Activated CD8-positive, alpha-beta memory T cell treated with anti-CD3 and anti-CD28 coated beads for 1 hour (primary cell): ENCODE measurements at regions not wholly inside any gene's neighbourhood (a gene's known extent, or its start where the extent isn't known, plus 50 kb on each side); places are given as distances from the start of the nearest gene placed in this dataset.

ENCODE experiments used
- DNase-seq, 2 donors: peaks; one replicate each; pipeline ENCODE4 v3.0.0-alpha.2; 2020; ENCODE audit warnings: low read depth in 1 of 2; ENCODE audit errors: extremely low read depth in 1 of 2

DNA sequence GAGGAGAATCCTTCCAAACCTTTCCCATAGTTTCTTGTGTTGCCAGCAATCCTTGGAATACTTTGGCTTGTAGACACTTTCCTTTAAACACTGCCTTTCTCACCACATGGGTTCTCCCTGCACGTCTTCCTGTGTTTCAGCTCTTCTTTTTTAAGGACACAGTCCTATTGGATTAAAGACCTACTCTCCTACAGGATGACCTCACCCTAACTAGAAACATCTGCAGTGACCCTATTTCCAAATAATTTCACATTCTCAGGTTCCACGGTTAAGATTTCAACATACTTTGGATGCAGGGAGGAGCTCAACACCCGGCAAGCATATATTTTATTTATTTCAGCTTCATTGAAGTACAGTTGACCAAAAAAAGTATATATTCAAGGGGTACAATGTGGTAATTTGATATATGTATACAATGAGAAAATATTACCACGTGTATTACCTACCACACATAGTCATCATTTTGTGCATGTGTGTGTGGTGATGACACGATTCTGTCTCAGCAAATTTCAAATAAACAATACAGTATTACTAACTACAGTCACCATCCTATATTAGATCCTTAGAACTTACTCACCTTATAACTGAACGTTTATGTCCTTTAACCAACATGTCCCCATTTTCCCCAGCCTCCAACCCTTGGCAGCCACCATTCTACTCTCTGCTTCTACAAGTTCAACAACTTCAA lies 745.0 kb downstream of the CBLN2 start:
- no peak for DNase-seq

DNA sequence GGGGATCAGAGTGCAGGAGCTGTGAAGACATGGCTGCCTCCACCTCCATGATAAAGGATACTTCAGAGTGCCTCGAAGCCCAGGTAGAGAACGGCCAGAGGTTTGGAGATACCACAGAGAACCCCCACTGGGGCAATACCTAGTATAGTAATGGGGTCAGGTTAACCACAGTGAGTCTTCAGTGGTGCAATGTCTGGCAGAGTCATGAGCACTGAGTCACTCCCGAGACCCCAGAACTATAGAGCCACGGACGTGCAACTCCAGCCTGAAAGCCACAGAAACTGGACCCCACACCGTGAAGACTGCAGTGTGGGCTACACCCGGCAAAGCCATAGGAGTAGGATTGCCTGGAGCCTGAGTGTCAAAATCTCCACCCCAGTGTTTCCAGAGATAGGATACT lies 746.6 kb downstream of the CBLN2 start:
- DNase-seq: no peak

DNA sequence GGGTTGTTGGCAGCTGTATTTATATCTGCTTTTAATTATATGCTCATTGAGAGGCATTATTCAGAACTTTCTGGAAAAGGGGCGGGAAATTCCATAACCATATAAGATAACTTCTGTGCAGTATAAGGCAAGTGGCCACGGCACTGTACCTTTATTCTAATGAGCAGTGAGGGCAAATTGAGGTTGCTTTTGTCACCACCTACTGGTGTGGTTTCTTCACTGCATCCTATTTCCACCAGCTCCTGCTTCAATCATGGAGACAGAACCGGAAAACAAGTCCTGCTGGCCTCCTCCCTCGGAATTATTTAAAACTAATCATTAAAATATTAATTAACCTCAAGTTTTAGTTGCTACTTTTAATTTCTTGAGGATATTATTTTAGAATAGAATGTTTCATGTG lies 759.4 kb downstream of the CBLN2 start:
- DNase-seq: no peak

DNA sequence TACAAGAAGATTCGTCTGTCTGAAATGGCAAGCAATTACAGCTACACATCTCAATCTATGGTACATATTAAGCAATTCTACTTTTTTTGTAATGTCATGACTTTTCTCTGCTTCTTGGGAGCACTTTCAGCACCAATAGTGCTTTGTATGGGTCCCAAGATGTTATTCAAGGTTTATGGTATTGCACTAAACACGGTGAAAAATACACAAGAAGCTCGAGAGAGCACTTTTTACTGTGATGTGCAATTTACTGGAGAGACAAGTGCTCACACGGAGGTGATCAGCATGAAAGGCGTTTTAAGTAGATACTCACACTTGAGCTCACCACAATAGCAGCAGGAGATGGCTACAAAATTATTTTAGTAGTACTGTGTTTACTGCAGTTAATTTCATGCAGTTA lies 783.6 kb downstream of the CBLN2 start:
- no peak for DNase-seq

DNA sequence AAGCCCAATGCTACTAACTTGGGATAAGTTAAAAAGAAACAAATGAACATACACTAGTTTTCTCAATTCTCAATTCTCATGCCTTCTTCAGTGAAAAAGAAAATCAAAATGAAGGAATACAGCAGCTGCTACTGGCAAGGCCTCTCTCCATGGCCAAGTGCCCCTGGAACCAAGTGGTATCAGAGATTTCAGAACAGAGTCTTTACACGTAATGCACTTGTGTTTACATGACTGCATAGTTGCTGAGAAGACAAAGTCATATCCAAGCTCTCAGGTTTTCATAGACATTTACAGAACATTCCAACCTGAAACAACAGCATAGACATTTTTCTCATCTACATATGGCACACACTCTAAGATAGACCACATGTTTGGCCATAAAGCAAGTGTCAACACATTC lies 789.9 kb downstream of the CBLN2 start:
- DNase-seq: no peak

DNA sequence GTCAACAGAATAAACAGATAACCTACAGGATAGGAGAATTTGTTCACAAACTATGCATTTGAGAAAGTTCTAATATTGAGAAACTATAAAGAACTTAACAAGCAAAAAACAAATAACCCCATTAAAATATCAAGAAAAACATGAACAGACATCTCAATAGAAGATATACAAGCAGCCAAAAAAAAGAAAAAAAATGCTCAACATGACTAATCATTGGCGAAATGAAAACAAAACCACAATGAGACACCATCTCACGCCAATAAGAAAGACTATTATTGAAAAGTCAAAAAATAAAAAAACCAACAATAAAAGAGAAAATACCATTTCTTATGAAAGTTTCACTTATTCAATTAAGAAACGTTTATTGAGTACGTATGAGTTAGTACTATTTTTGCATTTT lies 800.5 kb downstream of the CBLN2 start:
- DNase-seq: no peak

DNA sequence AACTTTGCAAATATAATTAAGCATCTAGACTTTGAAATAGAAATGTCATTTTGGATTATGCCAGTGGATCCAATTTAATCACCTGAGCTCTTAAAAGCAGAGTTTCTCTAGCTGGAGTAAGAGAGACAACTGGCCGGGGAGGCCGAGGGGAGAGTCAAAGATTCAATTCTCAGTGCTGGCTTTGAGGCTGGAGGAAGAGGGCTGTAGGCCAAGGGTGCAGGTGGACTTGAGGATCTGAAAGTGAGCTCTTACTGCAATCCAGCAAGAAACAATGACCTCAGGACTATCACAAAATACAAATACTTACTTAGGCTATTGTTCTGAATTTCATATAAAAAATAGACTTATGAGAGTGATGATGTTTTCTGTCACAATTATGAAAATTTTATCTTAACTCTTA lies 814.5 kb downstream of the CBLN2 start:
- no peak for DNase-seq

DNA sequence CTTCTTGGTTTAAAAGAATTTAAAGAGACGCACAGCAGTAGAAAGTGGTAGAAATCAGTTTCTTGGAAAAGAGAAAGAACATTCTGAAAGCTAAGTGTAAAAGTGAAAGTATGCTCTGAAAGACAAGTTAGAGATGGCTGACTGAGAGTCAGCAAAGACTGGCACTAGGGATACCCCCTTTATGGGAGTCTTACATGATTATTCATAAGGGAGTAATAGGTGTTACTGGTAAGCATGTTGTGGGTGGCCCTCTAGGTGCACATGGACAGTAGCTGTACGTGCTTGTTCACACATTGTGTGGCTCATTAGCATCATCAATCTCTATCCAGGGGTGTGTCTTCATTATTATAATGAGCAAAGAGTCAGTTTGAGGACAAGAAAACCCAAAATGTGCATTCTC lies 816.2 kb downstream of the CBLN2 start:
- DNase-seq: no peak

DNA sequence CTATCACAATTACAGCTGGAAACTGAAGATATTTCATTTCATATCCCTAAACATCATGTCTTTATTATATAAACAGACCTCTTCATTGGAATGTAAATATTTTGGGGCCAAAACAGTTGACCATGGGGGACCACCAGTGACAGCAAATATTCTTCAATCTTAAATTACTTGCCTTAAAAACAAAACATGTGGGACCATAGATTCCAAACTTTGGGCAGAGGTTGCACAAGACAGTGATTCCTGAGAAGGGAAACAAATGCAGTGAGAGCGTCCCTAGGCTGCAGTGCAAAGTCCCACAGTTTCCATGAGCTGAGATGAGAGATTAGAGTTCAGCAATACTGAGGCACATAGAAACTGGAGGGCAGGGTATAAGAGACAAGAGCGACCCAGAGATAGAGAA lies 818.9 kb downstream of the CBLN2 start:
- no peak for DNase-seq

DNA sequence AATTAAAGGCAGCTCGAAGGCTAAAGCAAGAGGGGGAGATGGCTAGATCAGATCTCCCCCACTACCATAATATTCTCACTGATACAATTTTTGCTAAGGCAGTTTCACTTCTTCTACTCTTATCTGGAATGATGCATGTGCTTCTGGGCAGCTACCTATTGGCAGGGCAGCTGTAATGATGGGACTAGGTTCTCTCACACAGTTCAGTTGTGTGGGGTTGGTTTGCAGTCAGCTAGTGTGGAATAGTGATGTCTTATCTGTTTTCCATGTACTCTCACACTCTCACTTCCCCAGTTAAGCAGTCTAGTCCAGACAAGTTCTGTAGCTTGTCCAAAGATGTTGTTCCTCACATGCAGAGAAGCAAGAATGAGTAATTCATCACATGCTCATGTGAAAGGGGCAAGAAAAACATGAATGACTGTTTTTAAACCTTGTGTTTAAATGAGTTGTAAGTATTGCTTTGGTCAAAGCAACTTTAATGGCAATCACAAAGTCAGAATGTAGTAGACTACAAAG lies 836.1 kb downstream of the CBLN2 start:
- DNase-seq: no peak

DNA sequence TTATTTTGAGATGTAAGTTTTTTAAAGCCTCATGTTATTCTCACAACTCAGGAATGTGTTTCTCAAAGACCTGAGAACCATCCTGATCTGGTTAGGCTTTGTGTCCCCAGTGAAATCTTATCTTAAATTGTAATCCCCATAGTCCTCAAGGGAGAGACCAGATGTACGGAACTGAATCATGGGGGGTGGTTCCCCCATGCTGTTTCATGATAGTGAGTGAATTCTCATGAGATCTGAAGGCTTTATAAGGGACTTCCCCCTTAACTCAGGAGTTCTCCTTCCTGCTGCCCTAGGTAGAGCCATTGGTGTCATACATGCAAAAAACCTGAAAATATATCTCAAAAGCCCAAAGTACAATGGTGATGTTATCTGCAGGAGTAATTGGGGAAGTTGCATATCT lies 836.7 kb downstream of the CBLN2 start:
- no peak for DNase-seq

DNA sequence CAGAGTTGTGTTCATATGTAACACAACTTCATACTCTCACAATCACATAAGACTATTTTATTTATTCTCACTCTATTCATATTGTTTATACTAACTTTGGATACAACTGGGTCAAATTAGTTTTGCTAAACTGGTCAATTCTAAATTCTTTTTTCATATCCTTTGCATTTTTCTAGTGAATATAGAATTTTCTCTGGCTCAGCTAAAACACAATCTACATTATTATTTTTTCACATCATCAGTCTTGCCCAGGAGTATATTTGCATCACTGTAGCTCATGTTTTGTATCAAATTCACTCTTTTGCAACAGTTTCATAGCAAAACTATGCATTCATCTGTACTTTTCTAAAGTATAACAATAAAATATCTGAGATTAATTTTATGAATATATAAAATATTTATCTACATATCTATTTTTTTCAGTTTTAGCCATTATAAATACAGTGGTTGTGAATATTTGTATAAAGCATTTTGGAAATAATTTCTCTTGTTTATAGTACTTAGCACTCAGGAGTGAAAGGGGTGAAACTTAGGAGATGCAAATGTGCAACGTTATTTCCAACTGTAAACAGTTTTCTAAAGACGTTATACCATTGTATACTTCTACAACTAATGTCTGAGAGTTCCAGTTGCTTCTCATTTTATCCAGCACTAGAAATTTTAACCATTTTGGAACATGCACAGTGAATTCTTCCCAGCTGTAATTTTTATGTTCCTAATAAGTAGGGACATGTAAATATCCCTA lies 854.6 kb downstream of the CBLN2 start:
- DNase-seq: no peak

DNA sequence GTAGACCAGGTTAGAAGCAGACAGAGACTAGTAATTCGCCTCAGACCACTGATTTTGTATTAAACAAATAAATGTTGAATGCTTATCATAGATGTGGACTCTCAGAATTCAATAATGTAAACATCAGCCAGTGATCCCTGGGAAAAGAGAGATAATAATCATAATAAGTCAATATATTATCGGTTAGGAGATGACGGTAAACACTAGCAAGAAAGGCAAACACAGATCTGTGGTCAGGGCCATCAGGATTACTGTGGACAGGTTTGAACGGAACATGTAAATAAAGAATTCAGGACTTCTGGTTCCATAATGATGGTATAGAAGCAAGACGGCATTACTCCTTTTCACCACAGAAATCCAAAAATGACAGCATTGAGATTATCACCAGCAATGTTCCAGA lies 861.6 kb downstream of the CBLN2 start:
- DNase-seq: no peak

DNA sequence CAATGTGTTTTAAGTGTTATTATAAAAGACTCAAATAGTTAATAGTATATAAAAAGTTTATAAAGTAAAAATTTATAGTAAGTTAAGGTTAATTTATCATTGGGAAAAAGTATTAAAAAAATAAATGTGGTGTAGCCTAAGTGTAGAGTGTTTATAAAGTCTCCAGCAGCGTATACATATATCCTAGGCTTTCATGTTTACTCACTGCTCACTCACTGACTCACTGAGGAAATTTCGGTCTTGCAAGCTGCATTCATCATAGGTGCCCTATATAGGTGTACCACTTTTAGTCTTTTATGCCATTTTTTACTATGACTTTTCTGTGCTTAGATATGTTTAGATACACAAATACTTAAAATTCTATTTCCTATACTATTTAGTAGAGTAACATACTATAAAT lies 866.0 kb downstream of the CBLN2 start:
- DNase-seq: no peak

DNA sequence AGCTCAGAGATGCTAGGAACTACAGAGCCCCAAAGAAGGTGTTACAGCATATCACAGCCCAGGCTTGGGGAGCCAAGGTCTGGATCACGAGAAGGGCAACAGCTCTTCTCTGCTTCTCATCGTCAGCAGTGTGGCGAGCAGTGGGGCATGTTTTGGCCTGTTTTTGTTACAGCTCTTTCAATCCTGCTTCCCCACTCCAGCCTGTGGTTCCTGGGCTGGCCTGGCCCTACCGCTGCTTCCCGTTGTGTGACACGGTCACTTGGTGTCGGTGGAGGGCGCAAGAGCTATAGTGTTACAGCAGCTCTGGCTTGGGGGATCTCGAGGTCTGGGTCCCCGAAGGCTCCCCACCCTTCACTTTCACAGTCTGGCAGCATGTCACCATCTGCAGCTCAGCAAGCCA lies 870.2 kb downstream of the CBLN2 start:
- no peak for DNase-seq

DNA sequence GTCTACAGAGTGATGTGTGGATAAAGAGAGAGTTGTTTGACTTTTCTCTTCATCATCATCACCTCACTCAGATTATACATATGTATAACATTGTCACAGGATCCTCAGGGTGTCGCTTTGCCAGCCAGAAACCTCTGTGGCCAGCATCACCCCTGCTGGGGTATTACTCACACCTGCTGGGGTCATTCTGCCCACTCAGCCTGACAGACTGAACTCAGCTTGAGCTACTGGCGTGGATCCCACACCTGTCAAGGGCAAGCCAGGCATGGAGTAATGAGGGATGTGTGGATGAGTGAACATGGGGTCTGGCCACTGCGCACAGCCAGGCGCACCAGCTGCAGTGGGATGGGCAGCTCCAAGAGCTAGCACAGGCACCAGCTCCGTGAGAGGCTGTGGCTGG lies 870.6 kb downstream of the CBLN2 start:
- no peak for DNase-seq

DNA sequence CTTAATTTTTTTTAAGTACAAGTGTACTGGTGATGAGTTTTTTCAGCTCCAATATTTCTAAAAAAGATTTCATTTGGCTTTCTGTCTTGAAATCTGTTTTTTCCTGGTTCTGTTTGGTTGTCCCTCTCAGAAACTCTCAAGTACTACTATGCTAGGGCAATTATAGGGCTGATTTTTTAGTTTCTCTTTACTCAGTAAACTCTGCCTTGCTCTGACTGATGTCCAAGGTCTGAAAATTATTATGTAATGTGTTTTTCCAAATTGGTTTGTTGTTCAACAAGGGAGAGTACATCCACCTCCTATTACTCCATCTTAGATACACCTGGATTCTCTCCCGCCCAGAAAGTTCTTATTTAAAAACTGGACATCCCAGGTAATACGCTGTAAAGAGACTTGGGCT lies 877.7 kb downstream of the CBLN2 start:
- no peak for DNase-seq

DNA sequence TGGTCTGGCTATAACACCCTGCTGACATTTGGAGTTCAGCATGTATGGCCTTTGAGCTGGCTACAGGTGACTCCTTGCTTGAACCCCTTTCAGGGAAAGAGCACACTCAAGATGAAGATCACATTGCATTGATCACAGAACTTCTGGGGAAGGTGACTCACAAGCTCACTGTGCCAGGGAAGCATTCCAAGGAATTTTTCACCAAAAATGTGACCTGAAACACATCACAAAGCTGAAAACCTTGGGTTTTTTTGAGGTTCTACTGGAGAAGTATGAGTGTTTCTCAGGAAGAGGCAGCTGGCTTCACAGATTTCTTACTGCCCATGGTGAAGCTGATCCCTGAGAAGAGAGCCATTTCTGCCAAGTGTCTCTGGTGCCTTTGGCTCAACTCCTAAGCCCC lies 879.0 kb downstream of the CBLN2 start:
- no peak for DNase-seq

DNA sequence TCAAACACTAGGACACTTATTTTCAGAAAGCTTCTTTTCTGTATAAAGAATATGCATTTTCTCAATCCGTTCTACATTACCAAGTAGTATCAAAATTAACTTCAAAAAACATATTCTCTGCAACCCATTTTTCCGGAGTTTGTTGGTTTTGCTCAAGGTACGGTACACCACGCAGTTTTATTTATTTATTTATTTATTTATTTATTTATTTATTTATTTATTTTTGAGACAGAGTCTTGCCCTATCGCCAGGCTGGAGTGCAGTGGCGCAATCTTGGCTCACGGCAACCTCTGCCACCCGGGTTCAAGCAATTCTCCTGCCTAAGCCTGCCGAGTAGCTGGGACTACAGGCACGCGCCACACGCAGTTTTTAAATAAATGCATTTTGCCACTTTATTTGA lies 900.3 kb downstream of the CBLN2 start:
- no peak for DNase-seq

DNA sequence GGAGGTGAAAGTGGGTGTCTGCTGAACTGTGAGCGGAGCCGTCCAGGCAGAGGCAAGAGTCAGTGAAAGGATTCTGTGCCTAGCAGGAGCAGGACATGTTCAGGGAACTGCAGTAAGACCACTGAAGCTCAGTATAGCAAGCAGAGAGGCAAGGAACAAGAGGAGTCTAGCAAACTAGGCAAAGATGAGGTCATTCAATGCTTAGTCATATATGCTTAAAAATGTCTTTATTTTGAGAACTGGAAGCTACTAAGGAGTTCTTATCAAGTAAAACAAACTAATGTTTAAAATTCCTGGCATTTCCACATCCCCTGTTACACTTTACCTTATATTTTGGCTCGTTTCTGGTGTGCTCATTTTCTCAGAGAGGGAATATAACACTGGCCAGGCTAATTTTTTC lies 913.4 kb downstream of the CBLN2 start:
- no peak for DNase-seq

DNA sequence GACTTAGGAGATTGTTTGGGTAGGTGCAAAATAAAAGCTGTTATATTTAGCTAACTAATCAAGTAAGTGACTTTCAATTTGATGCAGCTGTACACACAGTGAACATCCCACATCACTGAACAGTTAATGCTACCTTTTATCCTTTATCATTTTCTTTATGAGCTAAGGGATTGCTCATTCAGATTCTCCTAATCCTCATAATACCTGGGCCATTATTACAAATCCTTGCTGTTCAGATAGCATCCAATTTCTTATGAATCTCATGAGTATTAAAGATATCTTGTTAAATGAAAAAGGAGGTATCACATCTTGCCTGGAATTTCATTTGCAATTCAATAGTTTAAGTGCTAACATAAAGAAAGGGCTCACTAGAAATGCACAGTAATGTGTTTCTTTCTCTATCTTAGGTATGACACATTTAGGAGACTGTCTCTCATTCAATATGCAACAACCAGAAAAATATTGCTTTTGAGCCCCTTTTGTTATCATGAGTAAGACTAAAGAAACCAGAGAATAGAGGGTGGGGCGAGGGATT lies 918.5 kb downstream of the CBLN2 start:
- no peak for DNase-seq

DNA sequence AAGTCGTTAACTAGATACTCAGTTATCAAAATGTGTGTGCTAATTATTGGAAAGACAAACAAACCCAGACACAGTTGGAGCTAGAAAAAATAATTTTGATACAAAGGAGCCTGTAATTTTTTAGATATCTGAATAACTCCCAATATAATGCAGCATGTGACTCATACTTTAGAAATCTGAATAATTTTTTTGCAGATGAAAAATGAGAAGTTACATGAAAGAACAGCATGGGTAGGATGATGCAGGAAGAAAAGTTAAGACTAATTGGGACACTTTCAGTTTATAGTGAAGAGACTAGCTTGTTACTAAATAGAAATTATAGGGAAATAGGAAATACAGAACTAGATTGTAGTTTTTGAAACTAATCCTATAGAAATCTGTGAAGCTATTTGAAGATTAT lies 945.8 kb downstream of the CBLN2 start:
- no peak for DNase-seq
